ENCODE measurements at regions not wholly inside any gene's neighbourhood (a gene's known extent, or its start where the extent isn't known, plus 50 kb on each side); places are given as distances from the start of the nearest gene placed in this dataset.

GRCh38 chr4:33714971-33715370 lies 2529.3 kb downstream of the ARAP2 start:
- H3K4me1 Mint-ChIP-seq (ENCODE audit: low read depth), result no peaks in the 10 kb centered on the region
- no peaks in the 10 kb centered on the region for H3K4me1 ChIP-seq (ENCODE audit: insufficient read depth, low read length)
- CTCF ChIA-PET, result no interaction called here
- intact Hi-C loops (cut with DNase I, micrococcal nuclease), result no loop called here
- no peak for TF ChIP-seq CTCF (IDR thresholded peaks at IDR 0.05)
- H3K9me3 ChIP-seq (ENCODE audit: control insufficient read depth in 1 of 2, insufficient read depth in 1 of 2, low read length in 2 of 2), result peaks cover 3 to 4% of the 10 kb centered on the region in 2 experiments
- H3K4me3 ChIP-seq (ENCODE audit: low read length), result no peak overlapping the region
- no peak overlapping the region for H3K27ac ChIP-seq (ENCODE audit: low read depth in 1 of 2, low read length in 2 of 2)
- DNase-seq (no peak), ATAC-seq (ENCODE audit: poor library complexity) (no peak)
- H3K27me3 ChIP-seq (ENCODE audit: control insufficient read depth in 1 of 2, insufficient read depth in 2 of 2, low read length in 2 of 2), result no peaks in the 10 kb centered on the region
- no peaks in the 10 kb centered on the region for H3K36me3 Mint-ChIP-seq (ENCODE audit: low read depth)
- no peak overlapping the region for H3K27ac Mint-ChIP-seq
- peaks cover 19% of the 10 kb centered on the region for H3K9me3 Mint-ChIP-seq
- H3K4me3 Mint-ChIP-seq, result no peak overlapping the region
- H3K36me3 ChIP-seq (ENCODE audit: insufficient read depth, low read length), result no peaks in the 10 kb centered on the region
- POLR2A ChIA-PET, result no interaction called here
- H3K27me3 Mint-ChIP-seq, result no peaks in the 10 kb centered on the region

- H3K36me3 Mint-ChIP-seq (ENCODE audit: low read depth), result no peaks in the 10 kb centered on the region
- H3K9me3 Mint-ChIP-seq, result peaks cover 16% of the 10 kb centered on the region
- no peak overlapping the region for H3K27ac ChIP-seq (ENCODE audit: low read depth in 1 of 2, low read length in 2 of 2)
- H3K4me1 Mint-ChIP-seq (ENCODE audit: low read depth), result no peaks in the 10 kb centered on the region
- no peaks in the 10 kb centered on the region for H3K27me3 ChIP-seq (ENCODE audit: control insufficient read depth in 1 of 2, insufficient read depth in 2 of 2, low read length in 2 of 2)
- ATAC-seq (ENCODE audit: poor library complexity) (no peak), DNase-seq (no peak)
- ChIA-PET POLR2A (no interaction called here), CTCF (no interaction called here)
- peaks cover 0 to 3% of the 10 kb centered on the region in 2 experiments for H3K9me3 ChIP-seq (ENCODE audit: control insufficient read depth in 1 of 2, insufficient read depth in 1 of 2, low read length in 2 of 2)
- H3K4me1 ChIP-seq (ENCODE audit: insufficient read depth, low read length), result no peaks in the 10 kb centered on the region
- intact Hi-C loops (cut with DNase I, micrococcal nuclease), result no loop called here
- no peaks in the 10 kb centered on the region for H3K27me3 Mint-ChIP-seq
- no peak overlapping the region for H3K27ac Mint-ChIP-seq
- H3K4me3 Mint-ChIP-seq, result no peak overlapping the region
- no peaks in the 10 kb centered on the region for H3K36me3 ChIP-seq (ENCODE audit: insufficient read depth, low read length)
- TF ChIP-seq CTCF (IDR thresholded peaks at IDR 0.05), result no peak
- no peak overlapping the region for H3K4me3 ChIP-seq (ENCODE audit: low read length)
These were observed 2528.4 kb downstream of the ARAP2 start for GRCh38 chr4:33715841-33716395.

GRCh38 chr4:33722254-33722653 lies 2522.1 kb downstream of the ARAP2 start:
- Histone ChIP-seq H3K36me3 (ENCODE audit: insufficient read depth, low read length) (no peaks in the 10 kb centered on the region), H3K27ac (ENCODE audit: low read depth in 1 of 2, low read length in 2 of 2) (no peak overlapping the region), H3K27me3 (ENCODE audit: control insufficient read depth in 1 of 2, insufficient read depth in 2 of 2, low read length in 2 of 2) (no peaks in the 10 kb centered on the region), H3K4me3 (ENCODE audit: low read length) (no peak overlapping the region), H3K9me3 (ENCODE audit: control insufficient read depth in 1 of 2, insufficient read depth in 1 of 2, low read length in 2 of 2) (no peaks in the 10 kb centered on the region), H3K4me1 (ENCODE audit: insufficient read depth, low read length) (no peaks in the 10 kb centered on the region)
- no peak for DNase-seq
- peaks cover 16% of the 10 kb centered on the region for H3K9me3 Mint-ChIP-seq
- intact Hi-C loops (cut with DNase I, micrococcal nuclease), result no loop called here
- no peak for TF ChIP-seq CTCF (IDR thresholded peaks at IDR 0.05)
- no peaks in the 10 kb centered on the region for H3K36me3 Mint-ChIP-seq (ENCODE audit: low read depth)
- no peak overlapping the region for H3K4me3 Mint-ChIP-seq
- no peaks in the 10 kb centered on the region for H3K4me1 Mint-ChIP-seq (ENCODE audit: low read depth)
- no peak overlapping the region for H3K27ac Mint-ChIP-seq
- H3K27me3 Mint-ChIP-seq, result no peaks in the 10 kb centered on the region
- no peak for ATAC-seq (ENCODE audit: poor library complexity)
- POLR2A ChIA-PET, result no interaction called here
- CTCF ChIA-PET, result no interaction called here
